Transverse colon (tissue), 4 donors: ENCODE measurements at regions not wholly inside any gene's neighbourhood (a gene's known extent, or its start where the extent isn't known, plus 50 kb on each side); places are given as distances from the start of the nearest gene placed in this dataset.

Experiments
- DNase-seq: peaks from one replicate; pipeline ENCODE4 v3.0.0-alpha.2; 2019
- H3K27ac ChIP-seq, 4 donors: fragments of 200-600 bp; sonication (generic); 2 replicates each; pipeline ENCODE4 v1.5.1; 2016 to 2018; ENCODE audit warnings: inconsistent platforms in 4 of 4
- H3K27me3 ChIP-seq: fragments of 200-600 bp; sonication (generic); 2 replicates; pipeline ENCODE4 v1.5.1; 2017; ENCODE audit warnings: inconsistent platforms
- H3K36me3 ChIP-seq, 4 donors: fragments of 200-600 bp; sonication (generic); 2 replicates each; pipeline ENCODE4 v1.5.1; 2017 to 2019; ENCODE audit warnings: inconsistent platforms in 4 of 4
- H3K4me1 ChIP-seq, 4 donors: fragments of 200-600 bp; sonication (generic); 2 replicates each; pipeline ENCODE4 v1.5.1; 2017 to 2020; ENCODE audit warnings: inconsistent platforms in 4 of 4
- H3K4me3 ChIP-seq, 4 donors: fragments of 200-600 bp; sonication (generic); 1 replicate in 1 of 4; 2 replicates in 3 of 4; pipeline versions ENCODE4 v1.5.1 to v1.6.1; 2017 to 2019; ENCODE audit warnings: inconsistent platforms in 4 of 4
- H3K9me3 ChIP-seq, 2 donors: fragments of 200-600 bp; sonication (generic); 2 replicates each; pipeline ENCODE4 v1.5.1; 2017 to 2019; ENCODE audit warnings: inconsistent platforms in 2 of 2
- CTCF ChIP-seq, 5 experiments: fragments of 200-600 bp in 3 of 5; fragments of 450-650 bp in 2 of 5; sonication (generic) in 3 of 5; IDR thresholded peaks; 1 replicate in 2 of 5; 2 replicates in 3 of 5; pipeline ENCODE4 v1.5.1; 2016 to 2017; ENCODE audit warnings: antibody characterized with exemption in 5 of 5, inconsistent platforms in 3 of 5, mild to moderate bottlenecking in 2 of 5, moderate library complexity in 1 of 5
- EP300 ChIP-seq: sonication (generic); formaldehyde crosslinking; IDR thresholded peaks from one replicate; pipeline ENCODE4 v1.6.1; 2017; ENCODE audit warnings: antibody characterized with exemption, low read depth
- POLR2A ChIP-seq: fragments of 450-650 bp; IDR thresholded peaks from one replicate; pipeline ENCODE4 v1.6.1; 2016; ENCODE audit warnings: antibody characterized with exemption, mild to moderate bottlenecking, moderate library complexity
- POLR2AphosphoS5 ChIP-seq, 3 donors: sonication (generic); formaldehyde crosslinking; IDR thresholded peaks; one replicate each; pipeline ENCODE4 v1.6.1; 2016; ENCODE audit warnings: antibody characterized with exemption in 3 of 3
- WGBS, 2 donors: methylation state at CpG; one replicate each; pipeline ENCODE4 v1.1.5; 2018; ENCODE audit warnings: low coverage in 1 of 2; 5-methylcytosine and 5-hydroxymethylcytosine counted together
- in situ Hi-C, 4 donors: fragments of 200-750 bp; cut with MboI; loops; one replicate each; pipeline versions ENCODE4 v1.15.0 to v1.15.1; 2017; ENCODE audit warnings: low sequenced_read_pairs in 3 of 4, low pct_ligation_motif_present in 1 of 4, low pct_unique_long_range_greater_than_20kb in 1 of 4
- intact Hi-C: fragments of 100-400 bp; cut with DNase I; formaldehyde crosslinking; loops from one replicate; pipeline ENCODE4 v1.15.1; 2023; ENCODE audit warnings: low total_unique reads

- Histone ChIP-seq H3K4me3 (no peak overlapping the region), H3K9me3 (no peaks in the 10 kb centered on the region), H3K36me3 (no peaks in the 10 kb centered on the region), H3K27me3 (no peaks in the 10 kb centered on the region), H3K27ac (no peak overlapping the region), H3K4me1 (no peaks in the 10 kb centered on the region)
- intact Hi-C loops: no loop called here
- in situ Hi-C loops: no loop called here
- no peak for TF ChIP-seq CTCF (IDR thresholded peaks at IDR 0.05)
- no peak for TF ChIP-seq POLR2AphosphoS5 (IDR thresholded peaks at IDR 0.05)
- TF ChIP-seq EP300: no peak
- no peak for TF ChIP-seq POLR2A
- no peak for DNase-seq
Observed at GRCh38 chr21:21788591-21788990, 790.4 kb downstream of the NCAM2 start.

DNA sequence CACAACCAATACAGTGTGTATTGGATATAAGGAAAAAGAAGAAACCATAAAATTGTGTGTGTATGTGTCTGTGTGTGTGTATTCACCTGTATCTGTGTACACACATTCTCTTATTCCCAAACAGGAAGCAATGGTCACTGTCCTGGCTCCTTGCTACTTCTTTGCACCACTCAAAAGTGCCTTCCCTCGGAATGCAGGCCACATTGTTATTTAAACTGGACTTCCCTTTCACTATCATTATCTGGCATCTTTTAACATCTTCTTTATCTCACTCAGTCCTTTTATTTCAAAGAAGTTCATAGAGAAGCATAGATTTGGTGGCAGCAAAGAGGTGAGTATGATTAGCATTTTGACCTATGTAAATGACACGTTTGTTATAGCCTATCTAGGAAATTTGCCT is 803.7 kb downstream of the NCAM2 start:
- no peak for TF ChIP-seq POLR2AphosphoS5 (IDR thresholded peaks at IDR 0.05)
- no peak for TF ChIP-seq CTCF (IDR thresholded peaks at IDR 0.05)
- TF ChIP-seq POLR2A: no peak
- no peak for TF ChIP-seq EP300
- no peak for DNase-seq
- in situ Hi-C loops: no loop called here
- Histone ChIP-seq H3K27me3 (no peaks in the 10 kb centered on the region), H3K36me3 (no peaks in the 10 kb centered on the region), H3K4me1 (no peaks in the 10 kb centered on the region), H3K9me3 (no peaks in the 10 kb centered on the region), H3K4me3 (no peak overlapping the region), H3K27ac (no peak overlapping the region)
- intact Hi-C loops: no loop called here
- WGBS, 2 donors: 61 to 64% methylated on average over 2 of the region's 2 CpGs

DNA sequence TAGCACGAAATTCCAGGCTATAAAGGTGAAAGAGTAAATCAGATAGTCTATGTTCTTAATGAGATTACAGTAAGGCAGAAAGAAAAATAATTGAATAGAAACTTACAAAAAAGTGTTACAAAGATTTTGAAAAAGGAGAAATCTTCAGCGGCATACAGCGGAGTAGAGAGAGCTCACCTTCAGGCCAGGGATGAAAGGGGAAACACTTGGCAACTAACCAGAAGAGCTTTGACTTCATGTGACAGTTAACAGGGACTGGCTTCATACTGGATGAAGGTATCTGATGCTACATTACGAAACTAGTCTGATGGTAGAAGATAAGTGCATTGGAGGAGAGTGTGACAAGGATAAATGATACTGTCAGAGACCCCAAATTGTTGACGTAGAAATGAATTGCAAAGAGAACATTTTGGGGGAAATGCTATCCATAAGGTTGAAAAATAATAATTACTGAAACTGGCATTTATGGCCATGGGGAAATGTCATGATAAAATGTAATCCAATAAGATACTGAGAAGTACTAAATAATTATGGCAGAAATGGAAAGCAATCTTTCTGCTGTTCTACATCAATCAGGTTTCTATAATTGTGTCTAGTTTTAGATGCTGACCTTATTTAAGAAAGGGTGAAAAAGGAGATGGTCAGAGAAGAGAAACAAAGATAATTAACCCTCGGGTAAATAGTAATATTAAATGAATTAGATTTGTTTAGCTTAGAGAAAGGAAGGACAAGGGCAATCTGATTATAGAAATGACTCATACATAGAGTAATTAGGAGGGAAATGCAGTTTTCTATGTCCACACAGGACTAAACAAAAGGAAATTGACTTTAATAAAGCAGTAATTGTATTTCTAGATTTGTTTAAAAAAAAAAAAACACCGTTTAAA is 808.7 kb downstream of the NCAM2 start:
- Histone ChIP-seq H3K27me3 (no peaks in the 10 kb centered on the region), H3K4me3 (no peak overlapping the region), H3K36me3 (no peaks in the 10 kb centered on the region), H3K27ac (no peak overlapping the region), H3K9me3 (no peaks in the 10 kb centered on the region), H3K4me1 (no peaks in the 10 kb centered on the region)
- in situ Hi-C loops: no loop called here
- TF ChIP-seq POLR2AphosphoS5 (IDR thresholded peaks at IDR 0.05): no peak
- TF ChIP-seq POLR2A: no peak
- TF ChIP-seq CTCF (IDR thresholded peaks at IDR 0.05): no peak
- no peak for TF ChIP-seq EP300
- intact Hi-C loops: no loop called here
- WGBS, 2 donors: 75% methylated on average over 7 of the region's 7 CpGs
- DNase-seq: no peak

DNA sequence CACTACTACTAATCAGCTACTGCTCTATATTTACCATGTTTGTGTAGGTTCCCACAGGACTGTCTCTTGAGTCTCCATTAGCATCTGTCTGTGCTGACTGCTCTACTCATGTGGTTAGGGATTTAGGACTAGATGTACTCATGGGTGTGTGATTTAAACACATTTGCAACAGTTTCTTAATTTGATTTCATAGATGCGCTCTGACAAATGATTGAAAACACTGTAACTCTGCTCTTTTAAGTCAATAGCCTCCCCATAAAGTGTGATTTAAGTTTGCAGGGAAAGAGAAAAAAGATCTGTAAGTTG is 809.3 kb downstream of the NCAM2 start:
- intact Hi-C loops (no loop called here), in situ Hi-C loops (no loop called here)
- no peaks in the 10 kb centered on the region for H3K36me3 ChIP-seq
- H3K27me3 ChIP-seq: no peaks in the 10 kb centered on the region
- H3K4me1 ChIP-seq: no peaks in the 10 kb centered on the region
- no peak for DNase-seq
- no peaks in the 10 kb centered on the region for H3K9me3 ChIP-seq
- TF ChIP-seq CTCF (IDR thresholded peaks at IDR 0.05) (no peak), POLR2AphosphoS5 (IDR thresholded peaks at IDR 0.05) (no peak), POLR2A (no peak), EP300 (no peak)
- no peak overlapping the region for H3K4me3 ChIP-seq
- H3K27ac ChIP-seq: no peak overlapping the region
- WGBS, 2 donors: 89 to 100% methylated on average over 1 of the region's 1 CpG
